Neural crest cell (in vitro differentiated cells): ENCODE measurements at regions not wholly inside any gene's neighbourhood (a gene's known extent, or its start where the extent isn't known, plus 50 kb on each side); places are given as distances from the start of the nearest gene placed in this dataset.

Source experiments
- DNase-seq: peaks from one replicate; pipeline ENCODE4 v3.0.0; 2021; ENCODE audit warnings: low read depth, mixed read lengths, low spot score
- H3K27ac Mint-ChIP-seq: one replicate; pipeline ENCODE4 v1.8.0; 2021; ENCODE audit warnings: mild to moderate bottlenecking, mixed read lengths; ENCODE audit not compliant: unreplicated experiment
- H3K27me3 Mint-ChIP-seq: 2 replicates; pipeline ENCODE4 v1.8.0; 2021; ENCODE audit warnings: low read depth, mild to moderate bottlenecking, mixed read lengths
- H3K36me3 Mint-ChIP-seq: 2 replicates; pipeline ENCODE4 v1.8.0; 2021; ENCODE audit warnings: low read depth, mild to moderate bottlenecking, mixed read lengths
- H3K4me1 Mint-ChIP-seq: 2 replicates; pipeline ENCODE4 v1.8.0; 2021; ENCODE audit warnings: mixed read lengths
- H3K4me3 Mint-ChIP-seq: one replicate; pipeline ENCODE4 v1.8.0; 2021; ENCODE audit warnings: mild to moderate bottlenecking, mixed read lengths
- H3K9me3 Mint-ChIP-seq: 2 replicates; pipeline ENCODE4 v1.8.0; 2021; ENCODE audit warnings: mixed read lengths
- TF ChIP-seq, protein P1 (sequence below): fragments of 200-600 bp; sonication (generic); conservative IDR thresholded peaks from 2 replicates; pipeline ENCODE4 v1.5.0; 2021; ENCODE audit warnings: antibody characterized with exemption, mild to moderate bottlenecking

DNA sequence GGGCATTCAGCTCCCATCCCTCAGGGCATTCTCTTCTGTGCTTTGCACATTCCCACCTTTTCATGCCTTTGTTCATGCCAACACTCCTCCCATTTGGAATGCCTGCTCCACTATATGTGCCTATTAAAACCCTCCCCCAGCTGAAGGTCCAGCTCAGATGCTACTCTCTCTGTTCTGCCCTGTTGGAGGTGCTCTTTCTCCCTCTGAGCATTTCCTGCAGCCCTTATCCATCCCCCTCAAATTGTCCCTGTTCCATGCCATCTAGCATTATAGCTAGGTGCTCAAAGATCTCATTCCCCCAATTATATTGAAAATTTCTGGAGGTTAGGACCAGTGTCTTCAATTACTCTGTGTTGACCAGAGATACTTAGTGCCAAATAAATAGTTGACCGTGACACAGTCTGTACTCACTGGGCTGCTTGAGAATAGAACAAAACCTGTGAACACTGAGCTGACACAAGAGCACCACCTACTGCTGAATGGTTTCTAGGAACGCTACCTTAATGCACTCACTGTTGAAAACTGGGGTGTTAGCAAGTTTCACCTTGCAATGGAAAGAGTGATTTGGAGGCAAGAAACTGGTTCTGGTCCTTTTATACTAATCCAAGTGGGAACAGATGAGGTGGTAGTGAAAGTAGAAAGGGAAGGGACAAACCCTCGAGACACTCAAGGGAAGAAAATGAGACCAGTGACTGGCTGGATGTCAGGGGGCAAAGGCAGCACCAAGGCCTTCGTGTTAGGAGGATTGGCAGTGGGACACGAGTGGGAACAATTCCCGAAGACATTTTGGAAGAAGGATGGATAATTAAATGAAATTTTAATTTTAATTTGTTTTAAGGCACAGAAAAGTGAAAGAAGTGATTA lies 289.8 kb upstream of the ROPN1 start:
- H3K4me1 Mint-ChIP-seq: peaks cover 18% of the 10 kb centered on the region
- no peak for DNase-seq
- peaks cover 2% of the 10 kb centered on the region for H3K36me3 Mint-ChIP-seq
- H3K9me3 Mint-ChIP-seq: no peaks in the 10 kb centered on the region
- TF ChIP-seq, protein P1, sequence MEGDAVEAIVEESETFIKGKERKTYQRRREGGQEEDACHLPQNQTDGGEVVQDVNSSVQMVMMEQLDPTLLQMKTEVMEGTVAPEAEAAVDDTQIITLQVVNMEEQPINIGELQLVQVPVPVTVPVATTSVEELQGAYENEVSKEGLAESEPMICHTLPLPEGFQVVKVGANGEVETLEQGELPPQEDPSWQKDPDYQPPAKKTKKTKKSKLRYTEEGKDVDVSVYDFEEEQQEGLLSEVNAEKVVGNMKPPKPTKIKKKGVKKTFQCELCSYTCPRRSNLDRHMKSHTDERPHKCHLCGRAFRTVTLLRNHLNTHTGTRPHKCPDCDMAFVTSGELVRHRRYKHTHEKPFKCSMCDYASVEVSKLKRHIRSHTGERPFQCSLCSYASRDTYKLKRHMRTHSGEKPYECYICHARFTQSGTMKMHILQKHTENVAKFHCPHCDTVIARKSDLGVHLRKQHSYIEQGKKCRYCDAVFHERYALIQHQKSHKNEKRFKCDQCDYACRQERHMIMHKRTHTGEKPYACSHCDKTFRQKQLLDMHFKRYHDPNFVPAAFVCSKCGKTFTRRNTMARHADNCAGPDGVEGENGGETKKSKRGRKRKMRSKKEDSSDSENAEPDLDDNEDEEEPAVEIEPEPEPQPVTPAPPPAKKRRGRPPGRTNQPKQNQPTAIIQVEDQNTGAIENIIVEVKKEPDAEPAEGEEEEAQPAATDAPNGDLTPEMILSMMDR: peak; percentile 62
- no peak overlapping the region for H3K27ac Mint-ChIP-seq
- no peaks in the 10 kb centered on the region for H3K27me3 Mint-ChIP-seq
- no peak overlapping the region for H3K4me3 Mint-ChIP-seq

DNA sequence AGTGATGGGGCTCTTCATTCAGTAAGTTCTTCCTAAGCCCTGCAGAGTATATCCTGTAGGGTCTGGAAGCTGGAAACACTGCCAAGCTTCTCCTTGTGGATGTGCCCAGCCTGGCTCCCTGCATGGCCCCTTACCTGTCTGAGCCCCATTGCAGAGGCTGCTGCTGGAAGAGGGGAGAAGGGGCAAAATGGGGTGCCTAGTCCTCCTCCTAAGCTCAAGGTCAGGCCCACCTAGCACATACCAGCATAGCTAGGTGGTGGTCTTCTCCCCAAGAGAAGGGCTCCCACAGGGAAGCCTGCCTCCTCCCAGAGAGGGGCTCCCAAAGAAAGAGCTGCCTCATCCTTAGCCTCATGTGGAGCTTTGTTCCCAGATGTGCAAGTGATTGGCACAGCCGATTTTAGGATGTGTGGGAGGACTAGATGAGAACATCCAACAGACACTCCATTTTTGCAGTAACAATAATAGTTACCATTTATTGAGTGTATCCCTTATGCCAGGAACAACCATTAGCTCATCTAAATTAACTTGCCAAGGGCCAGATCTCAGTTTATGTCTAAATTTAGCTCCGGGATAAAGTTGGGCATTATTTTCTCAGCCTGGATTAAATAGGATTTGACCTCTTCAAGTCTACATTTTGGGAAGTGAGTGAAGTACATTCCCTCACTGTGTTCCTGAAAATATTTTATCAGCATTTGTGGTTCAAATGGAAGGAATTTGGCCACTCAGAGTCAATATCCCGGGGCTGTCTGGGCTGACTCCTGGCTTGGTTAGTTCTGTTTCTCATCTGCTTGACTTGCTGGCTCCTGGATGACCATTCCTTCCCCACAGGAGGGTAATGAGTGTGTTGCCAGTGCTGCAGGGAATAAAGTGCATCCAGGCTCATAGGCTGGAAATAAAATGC lies 291.1 kb upstream of the ROPN1 start:
- TF ChIP-seq, protein P1: no peak
- Mint-ChIP-seq H3K9me3 (no peaks in the 10 kb centered on the region), H3K4me1 (peaks cover 5% of the 10 kb centered on the region), H3K4me3 (no peak overlapping the region), H3K27ac (no peak overlapping the region), H3K27me3 (no peaks in the 10 kb centered on the region), H3K36me3 (peaks cover 2% of the 10 kb centered on the region)
- DNase-seq: no peak

DNA sequence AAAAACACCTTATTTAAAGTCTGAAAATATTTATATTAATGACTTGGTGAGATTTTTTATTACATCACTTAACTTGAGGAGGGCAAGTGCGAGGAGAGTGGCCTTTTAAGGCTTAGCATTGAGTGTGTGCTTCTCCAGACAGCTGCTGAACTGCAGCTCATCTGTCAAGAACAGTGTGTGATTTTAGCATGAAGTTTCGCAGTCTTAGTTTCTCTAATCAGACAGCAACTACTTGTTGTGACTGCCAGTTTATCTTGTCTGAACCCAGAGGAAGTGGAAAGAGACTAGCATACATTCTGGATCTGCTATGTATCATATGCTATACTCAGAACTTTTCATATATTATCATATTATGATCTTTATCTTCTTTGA lies 291.7 kb upstream of the ROPN1 start:
- Mint-ChIP-seq H3K27ac (no peak overlapping the region), H3K4me1 (peaks cover 3% of the 10 kb centered on the region), H3K36me3 (peaks cover 7% of the 10 kb centered on the region), H3K9me3 (peaks cover 6% of the 10 kb centered on the region), H3K27me3 (no peaks in the 10 kb centered on the region), H3K4me3 (no peak overlapping the region)
- TF ChIP-seq, protein P1: no peak
- DNase-seq: no peak

DNA sequence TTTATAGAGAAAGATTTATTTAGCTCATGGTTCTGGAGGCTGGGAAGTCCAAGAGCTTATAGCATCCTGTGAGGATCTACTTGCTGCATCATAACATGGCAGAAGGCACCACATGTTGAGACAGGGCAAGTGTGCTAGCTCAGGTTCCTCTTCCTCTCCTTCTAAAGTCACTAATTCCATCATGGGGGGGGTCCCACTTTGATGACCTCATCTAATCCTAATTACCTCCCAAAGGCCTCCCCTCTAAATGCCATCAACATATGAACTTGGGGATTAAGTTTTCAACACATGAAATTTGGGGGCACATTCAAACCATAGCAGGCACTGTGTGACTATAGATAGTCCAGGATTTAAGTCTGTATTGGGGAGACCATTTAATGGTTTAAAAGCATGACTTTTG lies 297.1 kb upstream of the ROPN1 start:
- TF ChIP-seq, protein P1: no peak
- Mint-ChIP-seq H3K36me3 (peaks cover 6% of the 10 kb centered on the region), H3K4me1 (no peaks in the 10 kb centered on the region), H3K27ac (no peak overlapping the region), H3K9me3 (peaks cover 7% of the 10 kb centered on the region), H3K27me3 (no peaks in the 10 kb centered on the region), H3K4me3 (no peak overlapping the region)
- DNase-seq: no peak

DNA sequence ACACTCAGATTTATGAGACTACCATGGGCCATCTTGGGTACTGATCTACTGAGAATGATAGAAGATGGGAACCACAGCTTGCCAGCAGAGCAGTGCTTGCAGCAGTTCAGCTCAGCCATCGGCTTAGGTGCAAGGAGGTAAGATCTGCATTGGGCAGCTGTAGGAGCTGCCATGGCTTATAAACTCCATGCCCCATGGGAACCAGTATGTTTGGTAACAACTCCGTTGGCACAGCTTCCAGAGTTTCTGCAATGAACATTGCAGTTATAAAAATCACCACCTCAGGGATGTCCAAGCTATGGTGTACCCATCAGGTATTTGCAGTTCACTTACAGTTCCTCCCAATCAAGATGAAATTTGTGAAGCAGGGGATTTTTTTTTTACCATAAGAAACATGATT lies 299.1 kb upstream of the ROPN1 start:
- Mint-ChIP-seq H3K4me3 (no peak overlapping the region), H3K27ac (no peak overlapping the region), H3K36me3 (peaks cover 6% of the 10 kb centered on the region)

More for the DNA sequence above, 299.1 kb upstream of the ROPN1 start:
- peaks cover 7% of the 10 kb centered on the region for H3K9me3 Mint-ChIP-seq
- no peaks in the 10 kb centered on the region for H3K27me3 Mint-ChIP-seq
- no peak for DNase-seq
- TF ChIP-seq, protein P1: no peak
- no peaks in the 10 kb centered on the region for H3K4me1 Mint-ChIP-seq
